HCT116 (cell line): ENCODE measurements at regions not wholly inside any gene's neighbourhood (a gene's known extent, or its start where the extent isn't known, plus 50 kb on each side); places are given as distances from the start of the nearest gene placed in this dataset.

Source experiments
- ATAC-seq: fragments of 200-7000 bp; cut with Tn5 transposase; 2 replicates; pipeline ENCODE4 v1.9.1; 2020; ENCODE audit warnings: mild to moderate bottlenecking, moderate library complexity
- BruUV-seq: library from RNA; stranded (reverse); fragments of 400-500 nt; replicated peaks from 2 replicates; lab custom pipeline; 2021; lab: Mats Ljungman, UMichigan
- CTCF ChIA-PET: fragments of 300-600 bp; sonication (Branson Sonifier 250); formaldehyde crosslinking; loops from one replicate; lab custom pipeline; 2021; ENCODE audit warnings: antibody characterized with exemption; lab: Charles Lee
- POLR2A ChIA-PET: fragments of 300-600, 350-600 bp; sonication (Branson Sonifier 250); formaldehyde crosslinking; loops from one replicate; lab custom pipeline; 2021; ENCODE audit warnings: antibody characterized with exemption; lab: Charles Lee
- RAD21 ChIA-PET, 2 experiments: fragments of 300-600 bp; sonication (Branson Sonifier 250); formaldehyde crosslinking; loops; one replicate each; lab custom pipeline; 2023; ENCODE audit warnings: low total read pairs in 2 of 2; ENCODE audit not compliant: uncharacterized antibody in 2 of 2, unreplicated experiment in 2 of 2, low non-redundant PET in 1 of 2; lab: Charles Lee
- DNase-seq: peaks from one replicate; pipeline ENCODE4 v3.0.0-alpha.2; 2010; ENCODE audit warnings: low read depth, low spot score
- H2AFZ ChIP-seq: fragments of 200-600 bp; shearing (Covaris generic), sonication (generic); 2 replicates; pipeline ENCODE4 v1.6.1; 2017; ENCODE audit warnings: low read depth, mixed run types, mixed read lengths, antibody characterized with exemption, low read length; ENCODE audit not compliant: poor library complexity, severe bottlenecking
- H3K27ac ChIP-seq: 2 replicates; pipeline ENCODE4 v1.5.1; 2012; ENCODE audit warnings: low read depth, low read length
- H3K27me3 ChIP-seq: fragments of 200-600 bp; sonication (generic); 2 replicates; pipeline ENCODE4 v1.6.1; 2016; ENCODE audit warnings: mixed run types, low read length, mixed read lengths; ENCODE audit not compliant: insufficient read depth
- H3K36me3 ChIP-seq, 2 experiments: fragments of 200-500 bp in 1 of 2; fragments of 200-600 bp in 1 of 2; sonication (Bioruptor generic) in 1 of 2; sonication (generic) in 1 of 2; 2 replicates each; pipeline versions ENCODE4 v1.5.1 to v1.6.1; 2014 to 2016; ENCODE audit warnings: low read length in 2 of 2, inconsistent platforms in 1 of 2, mixed read lengths in 1 of 2, mixed run types in 1 of 2; ENCODE audit not compliant: insufficient read depth in 2 of 2, control insufficient read depth in 1 of 2
- H3K4me1 ChIP-seq, 2 experiments: fragments of 200-600 bp in 1 of 2; sonication (generic) in 1 of 2; 2 replicates each; pipeline versions ENCODE4 v1.5.1 to v1.6.1; 2012 to 2017; ENCODE audit warnings: low read length in 2 of 2, inconsistent platforms in 1 of 2, mild to moderate bottlenecking in 1 of 2, mixed read lengths in 1 of 2, mixed run types in 1 of 2, moderate library complexity in 1 of 2; ENCODE audit not compliant: insufficient read depth in 2 of 2, control insufficient read depth in 1 of 2
- H3K4me2 ChIP-seq: fragments of 200-600 bp; sonication (generic); 2 replicates; pipeline ENCODE4 v1.6.1; 2017; ENCODE audit warnings: mixed run types, low read length, mixed read lengths
- H3K4me3 ChIP-seq, 2 experiments: fragments of 200-600 bp in 1 of 2; sonication (generic) in 1 of 2; replicated peaks in 1 of 2; 2 replicates each; pipeline ENCODE4 v1.5.1; 2011 to 2016; ENCODE audit warnings: low read length in 2 of 2, control low read depth in 1 of 2, low read depth in 1 of 2, mild to moderate bottlenecking in 1 of 2, mixed read lengths in 1 of 2, mixed run types in 1 of 2
- H3K79me2 ChIP-seq: fragments of 200-600 bp; sonication (generic); 2 replicates; pipeline ENCODE4 v1.6.1; 2017; ENCODE audit warnings: mild to moderate bottlenecking, mixed run types, low read length, moderate library complexity, mixed read lengths; ENCODE audit not compliant: insufficient read depth
- H3K9ac ChIP-seq: fragments of 200-600 bp; sonication (generic); 2 replicates; pipeline ENCODE4 v1.6.1; 2016; ENCODE audit warnings: low read length, mixed read lengths
- H3K9me2 ChIP-seq: fragments of 200-600 bp; sonication (generic), shearing (Covaris generic); 2 replicates; pipeline ENCODE4 v1.6.1; 2017; ENCODE audit warnings: mixed run types, mild to moderate bottlenecking, moderate library complexity; ENCODE audit not compliant: insufficient read depth
- H3K9me3 ChIP-seq, 2 experiments: fragments of 200-500 bp in 1 of 2; fragments of 200-600 bp in 1 of 2; sonication (Bioruptor generic) in 1 of 2; sonication (generic) in 1 of 2; 2 replicates each; pipeline ENCODE4 v1.6.1; 2014 to 2017; ENCODE audit warnings: low read length in 2 of 2, mixed read lengths in 2 of 2, inconsistent platforms in 1 of 2, low read depth in 1 of 2, mild to moderate bottlenecking in 1 of 2, mixed run types in 1 of 2, moderate library complexity in 1 of 2; ENCODE audit not compliant: control insufficient read depth in 1 of 2, insufficient read depth in 1 of 2
- H4K20me1 ChIP-seq: fragments of 200-600 bp; sonication (generic), shearing (Covaris generic); 2 replicates; pipeline ENCODE4 v1.6.1; 2017; ENCODE audit warnings: mixed run types, mild to moderate bottlenecking, moderate library complexity; ENCODE audit not compliant: insufficient read depth
- CBX3 ChIP-seq: IDR thresholded peaks from 2 replicates; pipeline ENCODE4 v1.6.1; 2012; ENCODE audit warnings: low read depth
- CEBPB ChIP-seq: IDR thresholded peaks from 2 replicates; pipeline ENCODE4 v1.6.1; 2012; ENCODE audit warnings: low read depth
- EZH2phosphoT487 ChIP-seq: fragments of 200-600 bp; IDR thresholded peaks from 2 replicates; pipeline ENCODE4 v1.6.1; 2018; ENCODE audit warnings: antibody characterized with exemption, borderline replicate concordance
- POLR2A ChIP-seq: IDR thresholded peaks from 2 replicates; pipeline ENCODE4 v1.7.0; 2011; ENCODE audit warnings: borderline replicate concordance; ENCODE audit not compliant: insufficient read depth, insufficient read length; ENCODE audit errors: extremely low read depth
- TCF7L2 ChIP-seq: IDR thresholded peaks from 2 replicates; pipeline ENCODE4 v1.7.0; 2011; ENCODE audit warnings: borderline replicate concordance, inconsistent platforms; ENCODE audit not compliant: insufficient read depth, insufficient read length; ENCODE audit errors: extremely low read depth
- intact Hi-C: fragments of 100-400 bp; cut with micrococcal nuclease; formaldehyde crosslinking; loops from 2 replicates; pipeline ENCODE4 v1.10.0; 2022
- TF ChIP-seq, protein P1 (sequence below): IDR thresholded peaks from 2 replicates; pipeline ENCODE4 v1.6.1; 2012; ENCODE audit warnings: low read depth
- TF ChIP-seq, protein P2 (sequence below): IDR thresholded peaks from 2 replicates; pipeline ENCODE4 v1.6.1; 2011; ENCODE audit warnings: mild to moderate bottlenecking, low read length, moderate library complexity; ENCODE audit not compliant: insufficient replicate concordance; ENCODE audit errors: extremely low read depth

DNA sequence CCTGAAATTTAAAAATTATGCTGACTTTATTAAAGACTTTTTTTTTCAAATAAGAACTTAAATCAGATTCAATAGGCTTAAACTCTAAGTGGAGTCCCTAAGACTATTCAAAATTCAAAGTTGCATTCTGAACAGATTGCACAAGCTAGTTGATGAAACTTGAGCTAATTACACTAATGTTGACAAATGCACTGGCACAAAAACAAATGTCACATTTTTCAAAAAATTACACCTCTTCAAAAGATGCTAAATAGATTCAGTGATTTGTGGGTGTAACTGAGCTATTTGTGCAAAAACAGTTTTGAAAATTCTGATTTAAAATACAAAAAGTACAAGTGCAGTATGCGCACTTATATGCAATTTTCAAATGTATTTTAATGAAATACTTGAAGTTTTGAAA lies 205.4 kb downstream of the RERGL start:
- Histone ChIP-seq H3K4me3 (no peak overlapping the region), H3K27ac (no peak overlapping the region), H4K20me1 (no peaks in the 10 kb centered on the region), H3K9me3 (no peaks in the 10 kb centered on the region), H2AFZ (no peak overlapping the region), H3K27me3 (no peaks in the 10 kb centered on the region), H3K36me3 (no peaks in the 10 kb centered on the region), H3K9ac (no peak overlapping the region), H3K9me2 (no peaks in the 10 kb centered on the region), H3K4me2 (no peak overlapping the region), H3K79me2 (no peaks in the 10 kb centered on the region), H3K4me1 (no peaks in the 10 kb centered on the region)
- DNase-seq (no peak), ATAC-seq (no peak)
- CTCF ChIA-PET: interaction anchor here (1.5 kb wide), 1 partner anchor 9 kb away, joined by 6 read pairs; no protein-coding TSS in a partner anchor
- POLR2A ChIA-PET: no interaction called here
- BruUV-seq: no TSS peak
- intact Hi-C loops: no loop called here
- no peak for TF ChIP-seq CEBPB
- TF ChIP-seq, protein P1, sequence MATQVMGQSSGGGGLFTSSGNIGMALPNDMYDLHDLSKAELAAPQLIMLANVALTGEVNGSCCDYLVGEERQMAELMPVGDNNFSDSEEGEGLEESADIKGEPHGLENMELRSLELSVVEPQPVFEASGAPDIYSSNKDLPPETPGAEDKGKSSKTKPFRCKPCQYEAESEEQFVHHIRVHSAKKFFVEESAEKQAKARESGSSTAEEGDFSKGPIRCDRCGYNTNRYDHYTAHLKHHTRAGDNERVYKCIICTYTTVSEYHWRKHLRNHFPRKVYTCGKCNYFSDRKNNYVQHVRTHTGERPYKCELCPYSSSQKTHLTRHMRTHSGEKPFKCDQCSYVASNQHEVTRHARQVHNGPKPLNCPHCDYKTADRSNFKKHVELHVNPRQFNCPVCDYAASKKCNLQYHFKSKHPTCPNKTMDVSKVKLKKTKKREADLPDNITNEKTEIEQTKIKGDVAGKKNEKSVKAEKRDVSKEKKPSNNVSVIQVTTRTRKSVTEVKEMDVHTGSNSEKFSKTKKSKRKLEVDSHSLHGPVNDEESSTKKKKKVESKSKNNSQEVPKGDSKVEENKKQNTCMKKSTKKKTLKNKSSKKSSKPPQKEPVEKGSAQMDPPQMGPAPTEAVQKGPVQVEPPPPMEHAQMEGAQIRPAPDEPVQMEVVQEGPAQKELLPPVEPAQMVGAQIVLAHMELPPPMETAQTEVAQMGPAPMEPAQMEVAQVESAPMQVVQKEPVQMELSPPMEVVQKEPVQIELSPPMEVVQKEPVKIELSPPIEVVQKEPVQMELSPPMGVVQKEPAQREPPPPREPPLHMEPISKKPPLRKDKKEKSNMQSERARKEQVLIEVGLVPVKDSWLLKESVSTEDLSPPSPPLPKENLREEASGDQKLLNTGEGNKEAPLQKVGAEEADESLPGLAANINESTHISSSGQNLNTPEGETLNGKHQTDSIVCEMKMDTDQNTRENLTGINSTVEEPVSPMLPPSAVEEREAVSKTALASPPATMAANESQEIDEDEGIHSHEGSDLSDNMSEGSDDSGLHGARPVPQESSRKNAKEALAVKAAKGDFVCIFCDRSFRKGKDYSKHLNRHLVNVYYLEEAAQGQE: no peak
- no peak for TF ChIP-seq TCF7L2
- TF ChIP-seq, protein P2, sequence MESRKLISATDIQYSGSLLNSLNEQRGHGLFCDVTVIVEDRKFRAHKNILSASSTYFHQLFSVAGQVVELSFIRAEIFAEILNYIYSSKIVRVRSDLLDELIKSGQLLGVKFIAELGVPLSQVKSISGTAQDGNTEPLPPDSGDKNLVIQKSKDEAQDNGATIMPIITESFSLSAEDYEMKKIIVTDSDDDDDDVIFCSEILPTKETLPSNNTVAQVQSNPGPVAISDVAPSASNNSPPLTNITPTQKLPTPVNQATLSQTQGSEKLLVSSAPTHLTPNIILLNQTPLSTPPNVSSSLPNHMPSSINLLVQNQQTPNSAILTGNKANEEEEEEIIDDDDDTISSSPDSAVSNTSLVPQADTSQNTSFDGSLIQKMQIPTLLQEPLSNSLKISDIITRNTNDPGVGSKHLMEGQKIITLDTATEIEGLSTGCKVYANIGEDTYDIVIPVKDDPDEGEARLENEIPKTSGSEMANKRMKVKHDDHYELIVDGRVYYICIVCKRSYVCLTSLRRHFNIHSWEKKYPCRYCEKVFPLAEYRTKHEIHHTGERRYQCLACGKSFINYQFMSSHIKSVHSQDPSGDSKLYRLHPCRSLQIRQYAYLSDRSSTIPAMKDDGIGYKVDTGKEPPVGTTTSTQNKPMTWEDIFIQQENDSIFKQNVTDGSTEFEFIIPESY: no peak
- TF ChIP-seq CBX3: no peak
- TF ChIP-seq POLR2A: no peak
- no peak for TF ChIP-seq EZH2phosphoT487
- TF ChIP-seq, all 23 proteins: peak for 0
- RAD21 ChIA-PET: no interaction called here
